ENCODE measurements at regions not wholly inside any gene's neighbourhood (a gene's known extent, or its start where the extent isn't known, plus 50 kb on each side); places are given as distances from the start of the nearest gene placed in this dataset.

- no peak for DNase-seq (ENCODE audit: low read depth in 2 of 2)
Measured at GRCh38 chr2:16412321-16413030, 253.2 kb downstream of the CYRIA start.

GRCh38 chr2:16411788-16412187 is 253.8 kb downstream of the CYRIA start:
- no peak for DNase-seq (ENCODE audit: low read depth in 2 of 2)

DNA sequence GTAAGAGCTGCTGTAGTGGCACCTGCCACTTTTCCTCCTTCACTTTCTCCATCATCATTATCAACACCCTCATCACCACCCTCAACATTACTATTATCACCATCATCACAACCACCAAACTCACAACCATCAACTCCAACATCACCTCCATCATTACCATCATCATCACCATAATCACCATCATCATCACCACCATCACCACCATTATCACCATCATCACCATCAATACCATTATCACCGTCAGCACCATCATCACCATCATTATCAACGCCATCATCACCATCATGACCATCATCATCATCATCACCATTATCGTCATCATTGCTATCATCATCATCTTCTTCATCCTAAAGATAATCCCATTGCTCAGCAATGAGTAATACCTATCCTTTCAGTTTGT is 255.8 kb downstream of the CYRIA start:
- no peak for DNase-seq (ENCODE audit: low read depth in 2 of 2)

GRCh38 chr2:16409006-16409390 is 256.6 kb downstream of the CYRIA start:
- DNase-seq (ENCODE audit: low read depth in 2 of 2) = no peak

DNA sequence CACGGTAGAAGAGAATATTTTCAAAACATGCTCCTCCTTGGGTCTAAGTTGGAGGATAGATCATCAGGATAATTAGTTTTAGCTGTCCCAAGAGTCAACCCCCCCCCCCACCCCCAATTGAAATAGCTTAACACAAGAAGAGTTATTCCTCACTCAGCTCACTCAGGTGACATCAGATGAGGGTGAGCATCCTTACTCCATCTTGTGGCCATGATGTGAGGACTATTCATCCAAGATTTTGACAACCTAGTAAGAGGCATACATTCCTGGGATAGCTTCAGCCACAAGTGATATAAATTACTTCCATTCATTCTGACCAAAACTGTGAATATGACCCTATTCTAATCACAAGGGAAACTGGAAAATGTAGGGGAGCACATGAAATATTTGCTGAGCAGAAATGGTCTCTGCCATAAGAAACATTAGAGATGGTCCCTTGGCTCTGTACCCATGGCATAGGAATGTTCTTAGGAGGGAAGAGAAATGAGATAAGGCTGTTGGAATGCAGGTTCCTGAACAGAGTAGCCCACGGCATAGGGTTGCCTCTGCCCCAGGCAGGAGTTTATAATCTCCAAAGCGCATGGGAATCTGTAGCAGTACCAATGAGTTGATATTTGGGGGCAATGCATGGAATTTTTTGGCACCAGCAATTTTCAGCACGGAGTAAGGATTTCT is 257.2 kb downstream of the CYRIA start:
- DNase-seq (ENCODE audit: low read depth in 2 of 2) = no peak

GRCh38 chr2:16407358-16407757 is 258.3 kb downstream of the CYRIA start:
- no peak for DNase-seq (ENCODE audit: low read depth in 2 of 2)

GRCh38 chr2:16406496-16407289 is 258.9 kb downstream of the CYRIA start:
- no peak for DNase-seq (ENCODE audit: low read depth in 2 of 2)

DNA sequence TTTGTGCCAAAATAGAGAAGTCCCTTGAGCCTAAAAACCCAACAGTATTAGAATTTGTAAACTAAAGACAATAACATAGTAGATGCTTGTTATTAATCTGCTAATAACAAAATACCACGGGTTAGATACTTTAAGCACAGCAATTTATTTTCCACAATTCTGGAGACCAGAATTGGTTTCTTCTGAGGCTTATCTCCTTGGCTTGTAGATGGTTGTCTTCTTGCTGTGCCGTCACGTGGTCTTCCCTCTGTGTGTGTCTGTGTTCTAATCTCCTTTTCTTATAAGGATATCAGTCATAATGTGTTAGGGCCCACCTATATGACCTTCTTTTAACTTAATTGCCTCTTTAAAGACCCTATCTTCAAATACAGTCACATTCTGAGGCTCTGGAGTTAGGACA is 260.1 kb downstream of the CYRIA start:
- no peak for DNase-seq (ENCODE audit: low read depth in 2 of 2)

- DNase-seq (ENCODE audit: low read depth in 2 of 2) = no peak
Measured at GRCh38 chr2:16404551-16405300, 260.9 kb downstream of the CYRIA start.

- DNase-seq (ENCODE audit: low read depth in 2 of 2) = no peak
Measured at GRCh38 chr2:16404146-16404545, 261.5 kb downstream of the CYRIA start.

DNA sequence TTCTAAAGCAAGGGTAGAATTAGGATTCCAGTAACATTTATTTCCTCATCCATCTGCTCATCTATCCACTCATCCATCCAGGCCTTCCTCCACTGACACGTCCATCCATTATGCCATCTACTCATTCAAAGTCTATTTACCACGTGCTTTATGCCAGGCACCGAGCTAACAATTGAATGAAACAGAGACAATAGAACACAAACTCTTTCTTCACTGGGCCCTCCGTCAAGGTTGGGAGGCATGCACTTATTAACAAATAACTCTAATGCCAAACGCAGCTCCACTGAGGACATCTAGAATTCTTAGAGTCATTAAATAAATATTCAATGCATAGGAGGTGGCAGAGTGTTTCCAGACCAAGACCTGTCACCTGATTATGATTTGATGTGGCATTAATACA is 262.7 kb downstream of the CYRIA start:
- DNase-seq (ENCODE audit: low read depth in 2 of 2) = no peak

- DNase-seq (ENCODE audit: low read depth in 2 of 2) = no peak
Measured at GRCh38 chr2:16401761-16402300, 263.8 kb downstream of the CYRIA start.

DNA sequence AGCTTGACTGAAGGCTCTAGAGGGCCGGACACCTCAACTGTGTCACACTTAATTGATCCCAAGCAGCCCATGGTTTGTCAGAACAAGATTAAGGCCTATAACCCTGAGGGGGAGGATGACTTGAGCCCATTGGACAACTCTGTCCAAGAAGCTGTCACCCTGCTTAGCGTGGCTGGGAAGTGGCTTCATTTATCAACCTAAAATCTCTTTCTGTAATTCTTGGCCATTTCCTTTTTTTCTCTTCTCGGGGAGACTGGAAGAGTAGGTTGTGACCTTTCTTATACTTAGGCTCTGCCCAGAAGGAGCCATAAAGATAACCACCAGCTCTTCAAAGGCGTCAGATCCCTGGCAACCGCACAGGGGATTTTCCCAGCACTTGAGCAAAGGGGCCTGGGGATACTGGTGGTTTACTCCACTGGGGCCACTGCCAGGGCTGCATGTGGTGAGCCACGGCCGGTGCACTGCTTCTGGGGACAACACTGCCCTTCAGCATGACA is 265.5 kb downstream of the CYRIA start:
- DNase-seq (ENCODE audit: low read depth in 2 of 2) = no peak

DNA sequence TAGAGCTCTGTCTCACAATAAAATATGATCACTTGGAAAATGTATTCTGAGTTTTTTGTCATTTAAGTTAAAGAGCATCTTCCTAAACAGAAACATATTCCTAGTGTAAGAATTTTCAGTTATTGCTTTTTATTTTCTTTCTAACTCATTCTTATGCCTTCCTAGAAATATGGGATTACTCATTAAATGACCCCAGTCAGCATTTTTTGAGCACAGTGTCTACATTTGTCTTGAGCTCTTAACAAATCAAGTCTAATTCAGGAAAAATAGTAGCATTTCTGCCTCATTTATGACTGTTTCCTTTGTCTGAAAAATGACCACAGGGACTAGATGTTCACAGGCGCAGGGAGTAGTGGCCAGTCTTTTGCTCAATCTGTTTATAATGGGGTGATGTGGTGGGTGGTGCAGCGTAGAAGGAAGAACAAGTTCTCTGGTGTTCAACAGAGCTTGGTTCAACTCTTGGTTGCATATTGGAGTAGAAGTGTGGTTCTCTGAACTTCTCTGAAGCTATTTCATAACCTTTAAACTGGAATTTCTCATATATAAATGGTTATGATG is 267.1 kb downstream of the CYRIA start:
- DNase-seq (ENCODE audit: low read depth in 2 of 2) = no peak

DNA sequence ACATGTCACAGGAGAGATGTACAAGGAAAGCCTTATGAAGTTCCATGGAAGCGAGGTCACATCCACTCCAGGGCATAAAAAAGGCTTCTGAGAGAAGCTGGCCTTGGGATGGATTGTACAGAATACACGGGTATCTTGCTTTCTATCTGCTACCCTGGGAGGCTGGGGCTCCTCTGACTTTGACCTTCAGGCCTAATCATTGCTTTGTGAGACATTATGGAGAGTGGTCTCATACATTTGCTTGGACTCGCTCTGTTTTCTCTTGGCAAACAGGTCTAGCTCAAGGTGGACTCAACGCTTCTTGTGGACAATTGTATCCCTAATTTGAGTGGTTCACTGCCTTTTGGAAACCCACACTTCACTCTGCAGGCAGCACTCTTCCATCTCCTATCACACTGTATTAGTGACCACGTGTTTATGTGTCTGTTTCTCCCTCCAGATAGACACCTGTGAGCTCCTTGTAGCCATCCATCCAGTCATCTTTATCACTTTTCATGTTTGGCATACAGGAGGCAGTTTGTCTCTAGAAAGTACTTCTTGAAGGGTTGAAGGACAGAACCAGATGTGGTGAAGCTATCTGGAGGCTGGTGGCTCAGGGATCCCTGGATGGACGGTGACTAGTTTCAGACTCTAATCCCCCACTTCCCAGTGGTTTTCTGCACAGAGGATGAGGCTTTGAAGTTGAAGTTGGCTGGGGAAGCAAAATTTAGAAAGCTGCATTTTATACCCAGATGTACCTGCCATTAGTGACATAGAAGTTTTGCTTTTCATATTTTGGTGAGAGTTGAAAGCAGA is 267.8 kb downstream of the CYRIA start:
- DNase-seq (ENCODE audit: low read depth in 2 of 2) = no peak

DNA sequence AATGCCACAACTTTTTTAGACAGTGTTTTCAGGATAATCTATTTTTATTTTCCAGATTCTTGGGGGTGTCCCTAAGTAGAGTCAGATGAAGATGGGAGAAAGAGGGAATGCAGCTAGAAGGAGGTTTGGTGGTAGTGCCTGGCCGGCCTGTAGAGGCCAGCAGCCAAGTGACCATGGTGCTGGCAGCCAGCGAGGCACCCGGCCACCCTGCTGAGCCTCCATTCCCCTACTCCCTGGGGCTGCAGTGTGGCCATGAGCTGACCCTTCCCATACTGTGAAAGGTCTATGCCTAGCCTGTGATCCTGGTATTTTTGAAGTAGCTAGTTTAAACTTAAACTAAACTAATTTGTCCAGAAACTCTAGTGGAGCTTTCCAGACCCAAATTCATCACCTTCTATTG is 268.6 kb downstream of the CYRIA start:
- no peak for DNase-seq (ENCODE audit: low read depth in 2 of 2)

DNA sequence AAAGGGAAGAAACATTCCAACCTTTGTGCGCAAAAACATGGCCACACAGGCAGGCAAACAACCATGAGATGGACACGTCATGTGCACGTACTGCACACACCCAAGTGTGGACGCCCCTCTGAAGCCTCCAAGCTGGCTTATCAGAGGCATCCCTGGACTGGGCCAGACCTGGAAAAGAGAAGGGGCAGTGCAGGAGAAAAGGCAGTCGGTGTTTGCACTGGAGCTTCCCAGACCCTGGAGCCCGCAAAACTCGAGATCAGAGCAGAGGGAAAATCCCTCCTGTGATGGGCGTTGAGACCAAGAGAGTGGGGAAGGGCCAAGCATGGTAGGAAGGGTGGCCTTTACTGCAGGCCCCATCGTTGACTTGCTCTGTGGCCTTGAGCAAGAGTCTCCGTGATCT is 269.5 kb downstream of the CYRIA start:
- DNase-seq (ENCODE audit: low read depth in 2 of 2) = no peak

DNA sequence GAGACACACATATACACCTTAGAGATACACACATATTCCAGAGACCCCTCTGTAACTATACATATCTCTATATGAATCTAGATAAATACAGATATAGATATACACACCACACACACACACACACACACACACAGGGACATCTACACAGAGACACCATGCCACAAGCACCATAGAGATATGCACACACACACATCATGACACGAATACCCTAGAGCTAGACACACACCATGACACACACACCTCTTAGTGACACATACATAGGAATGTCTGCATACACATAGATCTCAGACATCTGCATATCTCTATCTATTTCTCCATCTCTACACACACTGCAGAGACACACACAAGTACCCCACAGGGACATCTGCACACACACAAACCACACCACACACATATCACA is 270.0 kb downstream of the CYRIA start:
- no peak for DNase-seq (ENCODE audit: low read depth in 2 of 2)

- no peak for DNase-seq (ENCODE audit: low read depth in 2 of 2)
Measured at GRCh38 chr2:16394986-16395550, 270.6 kb downstream of the CYRIA start.

All from stimulated activated CD4-positive, alpha-beta T cell treated with anti-CD3 and anti-CD28 coated beads, Interleukin-12 subunit alpha, Interleukin-12 subunit beta, amount 100 ng/mL, for 24 hours (primary cell).